KMS-11 (cell line): ENCODE measurements at regions not wholly inside any gene's neighbourhood (a gene's known extent, or its start where the extent isn't known, plus 50 kb on each side); places are given as distances from the start of the nearest gene placed in this dataset.

Experiments used
- H2AFZ ChIP-seq: fragments of 200-600 bp; sonication (generic); 2 replicates; pipeline ENCODE4 v1.6.1; 2016; ENCODE audit warnings: antibody characterized with exemption, mixed run types, low read depth
- H3K27ac ChIP-seq: fragments of 200-600 bp; sonication (generic); 2 replicates; pipeline ENCODE4 v1.6.1; 2016; ENCODE audit warnings: mild to moderate bottlenecking, mixed run types
- H3K27me3 ChIP-seq: fragments of 200-600 bp; sonication (generic); 2 replicates; pipeline ENCODE4 v1.6.1; 2017; ENCODE audit warnings: mild to moderate bottlenecking, low read depth, mixed run types, moderate library complexity; ENCODE audit not compliant: insufficient read depth
- H3K36me3 ChIP-seq: fragments of 200-600 bp; sonication (generic); 2 replicates; pipeline ENCODE4 v1.6.1; 2017; ENCODE audit warnings: mild to moderate bottlenecking, mixed run types; ENCODE audit not compliant: insufficient read depth
- H3K4me1 ChIP-seq: fragments of 200-600 bp; sonication (generic); 2 replicates; pipeline ENCODE4 v1.6.1; 2016; ENCODE audit warnings: mild to moderate bottlenecking, low read depth, mixed run types; ENCODE audit not compliant: poor library complexity, severe bottlenecking
- H3K4me2 ChIP-seq: fragments of 200-600 bp; sonication (generic); 2 replicates; pipeline ENCODE4 v1.7.0; 2016; ENCODE audit warnings: mild to moderate bottlenecking, mixed run types
- H3K4me3 ChIP-seq: fragments of 200-600 bp; sonication (generic); IDR thresholded peaks from 2 replicates; pipeline ENCODE4 v1.6.1; 2017; ENCODE audit warnings: low read depth, low read length, mixed read lengths; ENCODE audit not compliant: insufficient read depth
- H3K79me2 ChIP-seq: fragments of 200-600 bp; sonication (generic); 2 replicates; pipeline ENCODE4 v1.6.1; 2016; ENCODE audit warnings: low read depth, mixed run types; ENCODE audit not compliant: insufficient read depth
- H3K9ac ChIP-seq: fragments of 200-600 bp; sonication (generic); 2 replicates; pipeline ENCODE4 v1.6.1; 2016; ENCODE audit warnings: mild to moderate bottlenecking, mixed run types
- H4K20me1 ChIP-seq: fragments of 200-600 bp; sonication (generic); 2 replicates; pipeline ENCODE4 v1.6.1; 2016; ENCODE audit warnings: mild to moderate bottlenecking, mixed run types; ENCODE audit not compliant: insufficient read depth
- TF ChIP-seq, protein P1 (sequence below): fragments of 200-600 bp; sonication (generic); conservative IDR thresholded peaks from 2 replicates; pipeline ENCODE4 v1.6.1; 2017; ENCODE audit warnings: low read depth, mild to moderate bottlenecking, antibody characterized with exemption, low read length, moderate library complexity, mixed read lengths

DNA sequence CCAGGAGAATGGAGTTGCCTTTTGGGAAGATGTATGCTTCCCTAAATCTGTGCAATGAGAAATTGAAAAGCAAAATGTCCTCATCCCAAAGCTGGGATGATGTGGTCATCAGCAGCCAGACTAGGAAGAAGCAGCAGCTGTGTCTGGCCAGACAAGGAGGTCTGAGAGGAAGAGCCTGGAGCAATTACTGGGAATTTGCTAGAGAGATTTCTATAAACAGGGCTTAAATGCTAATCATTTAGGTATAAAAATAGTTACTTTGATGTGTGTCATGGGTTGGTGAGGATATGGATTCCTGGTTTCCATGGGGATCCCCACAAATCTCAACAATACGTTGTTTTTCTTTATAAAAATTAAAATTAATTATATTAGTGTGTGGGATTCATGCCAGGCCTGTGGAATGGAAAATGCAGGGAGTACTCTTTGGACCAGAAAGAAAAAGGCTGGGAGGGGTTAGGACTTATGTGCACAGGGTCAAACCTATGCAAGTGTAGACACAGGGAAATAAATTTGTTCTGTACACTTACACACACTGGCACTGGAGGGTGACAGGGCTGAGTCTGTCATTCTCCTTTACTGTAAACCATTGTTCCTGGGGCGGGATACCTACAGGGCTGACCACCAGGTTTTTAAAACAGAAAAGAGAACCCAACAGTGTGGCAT, 58.7 kb upstream of the TRPC7 start:
- H3K4me2 ChIP-seq, result no peak overlapping the region
- H3K36me3 ChIP-seq, result no peaks in the 10 kb centered on the region
- H3K4me1 ChIP-seq, result no peaks in the 10 kb centered on the region
- no peaks in the 10 kb centered on the region for H3K27me3 ChIP-seq
- H3K4me3 ChIP-seq, result no peak overlapping the region
- H4K20me1 ChIP-seq, result no peaks in the 10 kb centered on the region
- H3K9ac ChIP-seq, result no peak overlapping the region
- no peaks in the 10 kb centered on the region for H3K79me2 ChIP-seq
- no peak overlapping the region for H3K27ac ChIP-seq
- TF ChIP-seq, protein P1, sequence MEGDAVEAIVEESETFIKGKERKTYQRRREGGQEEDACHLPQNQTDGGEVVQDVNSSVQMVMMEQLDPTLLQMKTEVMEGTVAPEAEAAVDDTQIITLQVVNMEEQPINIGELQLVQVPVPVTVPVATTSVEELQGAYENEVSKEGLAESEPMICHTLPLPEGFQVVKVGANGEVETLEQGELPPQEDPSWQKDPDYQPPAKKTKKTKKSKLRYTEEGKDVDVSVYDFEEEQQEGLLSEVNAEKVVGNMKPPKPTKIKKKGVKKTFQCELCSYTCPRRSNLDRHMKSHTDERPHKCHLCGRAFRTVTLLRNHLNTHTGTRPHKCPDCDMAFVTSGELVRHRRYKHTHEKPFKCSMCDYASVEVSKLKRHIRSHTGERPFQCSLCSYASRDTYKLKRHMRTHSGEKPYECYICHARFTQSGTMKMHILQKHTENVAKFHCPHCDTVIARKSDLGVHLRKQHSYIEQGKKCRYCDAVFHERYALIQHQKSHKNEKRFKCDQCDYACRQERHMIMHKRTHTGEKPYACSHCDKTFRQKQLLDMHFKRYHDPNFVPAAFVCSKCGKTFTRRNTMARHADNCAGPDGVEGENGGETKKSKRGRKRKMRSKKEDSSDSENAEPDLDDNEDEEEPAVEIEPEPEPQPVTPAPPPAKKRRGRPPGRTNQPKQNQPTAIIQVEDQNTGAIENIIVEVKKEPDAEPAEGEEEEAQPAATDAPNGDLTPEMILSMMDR, result no peak
- H2AFZ ChIP-seq, result no peak overlapping the region

DNA sequence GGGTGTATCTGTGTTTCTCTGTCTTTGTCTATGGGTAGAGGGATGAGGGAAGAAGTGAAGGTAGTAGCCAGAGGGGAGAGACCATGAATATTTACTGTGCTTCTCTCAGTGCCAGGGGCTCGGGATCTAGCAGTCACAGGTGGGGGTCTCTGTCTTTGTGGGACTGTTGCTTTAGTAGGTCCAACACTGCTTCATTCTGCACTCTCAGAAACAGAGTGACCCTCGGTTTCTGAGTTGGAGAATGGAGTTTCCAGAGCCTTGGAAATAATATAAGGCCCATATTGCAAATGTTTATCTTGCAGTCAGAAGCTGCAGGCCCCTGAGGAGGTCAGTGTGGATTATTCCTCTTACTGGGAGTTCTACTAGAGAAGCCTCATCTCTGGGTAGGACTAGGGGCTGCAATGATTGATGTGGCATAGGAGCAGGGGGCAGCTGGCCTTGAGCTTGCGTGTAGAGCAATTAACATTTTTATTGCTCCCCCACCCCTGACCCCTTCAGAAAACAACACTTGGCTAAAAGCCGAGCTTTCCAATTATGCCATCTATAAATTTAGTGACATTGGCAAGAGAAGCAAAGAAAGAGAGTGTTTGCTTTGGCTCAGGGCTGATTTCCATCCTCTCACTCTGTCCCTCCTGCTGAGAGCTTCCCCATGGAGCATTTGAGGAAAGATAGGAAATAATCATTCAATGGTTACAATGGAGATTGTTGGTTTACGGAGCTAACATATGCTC, 55.0 kb upstream of the TRPC7 start:
- H3K4me3 ChIP-seq, result no peak overlapping the region

DNA sequence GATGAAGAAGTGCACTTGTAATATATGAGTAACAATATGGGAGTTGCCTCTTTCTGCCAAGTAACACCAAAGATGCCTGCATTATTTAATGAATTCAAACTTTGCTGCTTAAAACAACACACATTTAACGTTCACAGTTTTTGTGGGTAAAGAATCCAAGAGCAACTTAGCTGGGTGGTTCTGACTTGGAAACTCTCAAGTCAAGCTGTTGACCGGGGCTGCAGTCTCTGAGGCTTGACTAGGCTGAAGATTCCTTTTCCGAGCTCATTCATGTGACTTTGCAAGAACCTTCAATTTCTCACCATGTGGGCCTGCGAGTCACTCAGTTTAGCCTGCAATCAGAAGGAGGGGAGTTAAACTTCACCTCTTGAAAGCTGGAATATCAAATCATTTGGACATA, 53.0 kb upstream of the TRPC7 start:
- H3K36me3 ChIP-seq, result no peaks in the 10 kb centered on the region
- no peak overlapping the region for H3K4me2 ChIP-seq
- H3K4me1 ChIP-seq, result no peaks in the 10 kb centered on the region
- TF ChIP-seq, protein P1, result no peak
- no peak overlapping the region for H3K4me3 ChIP-seq
- no peaks in the 10 kb centered on the region for H3K27me3 ChIP-seq
- no peak overlapping the region for H3K9ac ChIP-seq
- H3K27ac ChIP-seq, result no peak overlapping the region
- no peaks in the 10 kb centered on the region for H4K20me1 ChIP-seq
- H3K79me2 ChIP-seq, result no peaks in the 10 kb centered on the region
- no peak overlapping the region for H2AFZ ChIP-seq

More for the DNA sequence above, 55.0 kb upstream of the TRPC7 start:
- no peak overlapping the region for H3K27ac ChIP-seq
- H3K27me3 ChIP-seq, result no peaks in the 10 kb centered on the region
- H3K36me3 ChIP-seq, result no peaks in the 10 kb centered on the region
- no peak overlapping the region for H3K4me2 ChIP-seq
- H2AFZ ChIP-seq, result no peak overlapping the region
- TF ChIP-seq, protein P1, result no peak
- H3K79me2 ChIP-seq, result no peaks in the 10 kb centered on the region
- no peaks in the 10 kb centered on the region for H4K20me1 ChIP-seq
- no peaks in the 10 kb centered on the region for H3K4me1 ChIP-seq
- no peak overlapping the region for H3K9ac ChIP-seq
